GM06990 (cell line): ENCODE measurements at regions not wholly inside any gene's neighbourhood (a gene's known extent, or its start where the extent isn't known, plus 50 kb on each side); places are given as distances from the start of the nearest gene placed in this dataset.

Experiments
- DNase-seq: peaks from one replicate; pipeline ENCODE4 v3.0.0-alpha.2; 2011; ENCODE audit not compliant: insufficient read length; ENCODE audit errors: extremely low read depth
- H3K27me3 ChIP-seq: replicated peaks from 2 replicates; pipeline ENCODE4 v1.6.0; 2011; ENCODE audit warnings: low read length; ENCODE audit not compliant: control insufficient read depth, insufficient read depth
- H3K36me3 ChIP-seq: 2 replicates; pipeline ENCODE4 v1.5.1; 2011; ENCODE audit warnings: low read length; ENCODE audit not compliant: control insufficient read depth, insufficient read depth
- H3K4me3 ChIP-seq: replicated peaks from 2 replicates; pipeline ENCODE4 v1.5.1; 2011; ENCODE audit warnings: low read depth, mild to moderate bottlenecking, control low read depth, low read length
- CTCF ChIP-seq: IDR thresholded peaks from 2 replicates; pipeline ENCODE4 v1.5.1; 2011; ENCODE audit warnings: low read length, control low read depth, mild to moderate bottlenecking, inconsistent platforms; ENCODE audit not compliant: insufficient read depth, poor library complexity, severe bottlenecking

DNA sequence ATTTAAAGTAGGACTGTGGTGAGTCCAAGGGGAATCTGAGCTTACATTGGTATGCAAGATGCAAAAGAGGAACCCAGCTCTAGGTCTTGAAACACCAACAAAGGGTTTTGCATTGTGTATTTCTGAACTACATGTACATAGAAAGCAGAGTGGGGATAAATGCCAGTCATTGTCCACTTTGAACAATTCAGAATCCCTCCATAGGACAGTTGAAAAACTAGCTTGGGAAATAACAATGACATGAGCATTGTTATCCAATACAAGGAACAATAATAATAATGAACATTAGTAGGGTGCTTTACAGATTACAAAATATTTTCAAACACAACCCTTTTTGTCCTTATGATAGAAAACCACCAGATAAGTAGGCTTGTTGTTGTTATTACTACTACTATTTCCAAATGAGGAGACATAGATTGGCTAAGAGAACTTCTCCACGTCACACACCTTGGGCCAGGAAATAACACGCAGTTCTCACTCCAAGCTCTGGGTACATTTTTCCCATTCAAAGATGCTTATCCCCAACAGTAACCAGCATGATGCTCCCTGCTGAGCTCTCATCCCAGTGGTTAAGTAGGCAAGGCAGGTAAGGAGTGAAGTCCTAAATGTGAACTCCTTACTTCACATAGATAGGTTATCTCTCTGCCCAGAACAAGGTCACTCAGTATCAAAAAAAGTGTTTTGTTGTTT, 51.7 kb upstream of the RASSF8 start:
- DNase-seq: no peak
- H3K4me3 ChIP-seq: no peak overlapping the region
- TF ChIP-seq CTCF: no peak
- H3K27me3 ChIP-seq: no peaks in the 10 kb centered on the region; the same call in 1 of the 2 replicates
- H3K36me3 ChIP-seq: no peaks in the 10 kb centered on the region
